Stimulated activated CD8-positive, alpha-beta memory T cell treated with anti-CD3 and anti-CD28 coated beads, Interleukin-12 subunit alpha, Interleukin-12 subunit beta, amount 100 ng/mL, for 1 hour (primary cell): ENCODE measurements at regions not wholly inside any gene's neighbourhood (a gene's known extent, or its start where the extent isn't known, plus 50 kb on each side); places are given as distances from the start of the nearest gene placed in this dataset.
"Not testable (repeated sequence)": the region's sequence is repeated elsewhere in the genome, so short reads cannot be mapped to it uniquely, and the experiment has no call there.

Experiments used
- DNase-seq: peaks from one replicate; pipeline ENCODE4 v3.0.0-alpha.2; 2020; ENCODE audit warnings: low read depth

- DNase-seq, result no peak
Observed at GRCh38 chr5:159503236-159503635, 172.9 kb upstream of the IL12B start.

DNA sequence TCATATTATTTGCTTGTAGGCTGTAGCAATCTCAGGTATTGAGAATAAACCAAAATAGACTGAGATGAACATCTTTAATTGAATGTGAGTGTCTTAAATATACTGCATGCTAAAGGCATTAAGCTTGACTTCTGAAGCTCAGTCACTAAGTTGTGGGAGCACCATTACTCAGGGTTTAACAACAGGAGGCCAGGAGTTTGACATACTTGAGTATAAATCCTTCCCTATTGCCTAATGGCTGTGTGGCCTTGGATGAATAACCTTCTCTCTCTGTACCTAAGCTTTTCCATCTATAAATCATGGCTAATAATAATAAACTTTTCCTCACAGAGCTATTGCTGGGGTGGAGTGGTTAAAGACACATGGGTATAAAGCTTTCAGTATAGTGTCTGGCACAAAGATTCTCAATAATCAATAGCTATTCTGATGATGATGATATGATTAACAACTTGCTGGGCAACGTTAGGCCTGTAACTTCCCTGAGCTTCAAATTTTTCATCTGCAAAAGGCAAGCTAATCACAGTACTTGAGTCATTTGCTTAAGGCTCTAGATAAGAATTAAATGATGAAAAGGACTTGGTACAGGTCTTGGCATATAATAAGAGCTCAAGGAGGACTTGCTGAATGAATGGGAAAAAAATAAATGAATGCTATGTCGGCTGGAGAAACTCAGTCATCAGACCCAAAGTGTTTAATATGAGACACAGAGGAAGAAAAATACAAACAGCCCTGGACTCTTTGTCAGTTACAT, 174.0 kb upstream of the IL12B start:
- no peak for DNase-seq

DNA sequence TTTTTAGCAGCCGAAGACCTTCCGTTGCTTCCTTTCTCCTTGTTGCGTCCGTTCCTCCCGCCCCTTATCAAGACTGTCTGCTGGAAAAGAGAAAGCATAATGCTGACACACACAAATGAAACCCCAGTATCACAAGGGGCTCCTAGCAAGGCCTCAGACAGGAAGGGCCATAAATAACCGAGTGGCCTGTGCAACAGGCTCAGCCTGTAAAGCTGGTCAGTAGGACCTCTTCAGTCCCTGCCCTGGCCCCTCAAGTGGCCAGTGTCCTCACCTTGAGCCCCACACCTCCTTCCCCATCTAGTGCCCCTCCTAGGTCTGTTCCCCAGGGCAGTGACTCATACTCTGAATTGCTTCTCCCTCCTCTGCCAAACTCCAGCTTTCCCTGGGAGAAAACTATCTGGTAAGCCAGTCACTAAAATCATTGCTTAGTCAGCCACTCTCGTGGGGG, 174.6 kb upstream of the IL12B start:
- no peak for DNase-seq

DNA sequence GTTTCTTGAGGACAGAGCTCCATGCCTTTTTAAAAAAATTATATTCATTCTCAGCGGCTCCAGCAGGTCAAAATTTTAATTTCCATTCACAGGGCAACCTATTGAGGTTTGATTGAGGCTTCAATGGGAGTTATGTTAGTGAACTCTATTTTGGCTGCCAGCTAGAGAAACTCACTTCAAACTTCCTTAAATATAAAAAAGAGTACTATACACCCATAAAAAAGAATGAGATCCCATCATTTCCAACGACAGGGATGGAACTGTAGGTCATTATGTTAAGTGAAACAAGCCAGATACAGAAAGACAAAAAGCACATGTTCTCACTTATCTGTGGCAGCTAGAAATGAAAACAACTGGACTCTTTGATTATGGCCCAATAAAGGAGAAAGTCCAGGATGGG, 176.8 kb upstream of the IL12B start:
- no peak for DNase-seq

GRCh38 chr5:159507661-159508060, 177.4 kb upstream of the IL12B start:
- DNase-seq, result no peak

GRCh38 chr5:159508344-159508743, 178.1 kb upstream of the IL12B start:
- no peak for DNase-seq

DNA sequence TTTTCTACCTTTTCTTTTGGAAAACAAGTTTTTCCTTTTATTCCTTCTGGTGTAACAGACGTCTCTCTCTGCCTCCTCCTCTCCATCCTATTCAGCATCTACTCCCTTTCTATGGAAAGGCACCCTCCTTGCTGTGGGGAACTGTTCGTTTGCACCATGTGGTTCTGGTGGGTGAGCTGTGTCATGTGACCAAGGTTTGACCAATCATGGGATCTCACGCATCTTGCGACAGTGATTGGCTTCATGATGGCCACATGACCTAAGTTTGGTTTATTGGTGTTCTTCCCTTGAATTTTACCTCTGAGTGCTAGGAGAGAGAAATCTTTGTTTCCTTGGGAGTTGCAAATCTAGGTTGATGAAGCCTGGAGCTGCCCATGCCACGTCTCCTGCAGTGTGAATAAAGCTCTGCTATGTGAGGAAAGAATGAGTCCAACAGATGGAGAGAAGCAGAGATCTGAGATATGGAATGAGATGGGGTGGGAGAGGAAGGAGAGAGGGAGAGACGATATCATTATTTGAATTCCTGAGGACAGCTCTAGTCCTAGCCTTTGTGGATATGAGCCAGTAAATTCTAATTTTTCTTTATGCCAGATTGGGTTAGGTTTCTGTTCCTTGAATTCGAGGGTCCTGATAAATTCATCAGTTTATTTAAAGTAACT, 178.8 kb upstream of the IL12B start:
- DNase-seq, result no peak

DNA sequence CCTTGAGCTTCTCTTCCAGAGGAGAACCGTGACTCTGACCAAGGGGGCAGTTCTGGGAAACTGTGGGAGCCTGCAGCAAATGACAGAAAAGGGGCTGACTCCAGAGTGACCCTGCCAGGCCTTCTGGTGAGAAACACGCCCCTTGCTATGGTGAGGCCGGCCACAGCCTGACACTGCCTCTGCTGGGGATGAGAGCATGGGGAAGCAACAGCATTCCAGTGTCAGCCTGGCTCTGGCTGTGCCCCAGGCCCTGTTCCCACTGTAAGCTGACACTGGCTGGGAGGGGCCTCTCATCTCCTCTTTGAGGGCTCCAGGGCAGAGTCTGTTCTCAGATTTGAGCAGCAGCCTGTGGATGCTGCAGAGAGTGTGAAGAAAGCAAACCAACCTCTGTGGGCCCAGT, 180.0 kb upstream of the IL12B start:
- DNase-seq, result no peak

- no peak for DNase-seq
Observed at GRCh38 chr5:159511570-159511969, 181.3 kb upstream of the IL12B start.

DNA sequence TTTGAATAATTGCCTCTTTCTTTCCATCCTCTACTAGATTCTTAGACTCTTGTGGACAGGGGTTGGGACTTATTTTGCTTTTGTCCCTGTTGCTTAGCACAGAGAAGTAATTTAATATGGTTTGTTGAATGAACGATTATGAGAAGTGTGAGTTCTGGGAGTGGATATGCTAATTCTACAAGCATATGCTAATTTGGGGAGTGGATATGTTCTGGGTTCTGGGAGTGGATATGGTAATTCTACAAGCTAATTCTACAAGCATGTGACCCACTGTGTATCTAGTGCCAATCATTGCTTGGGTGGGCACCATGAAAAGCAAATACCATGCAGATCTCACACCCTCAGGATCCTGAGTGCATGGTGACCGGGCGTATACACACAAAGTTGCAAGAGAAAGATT, 181.8 kb upstream of the IL12B start:
- no peak for DNase-seq

GRCh38 chr5:159514229-159514810, 184.0 kb upstream of the IL12B start:
- DNase-seq, result no peak

DNA sequence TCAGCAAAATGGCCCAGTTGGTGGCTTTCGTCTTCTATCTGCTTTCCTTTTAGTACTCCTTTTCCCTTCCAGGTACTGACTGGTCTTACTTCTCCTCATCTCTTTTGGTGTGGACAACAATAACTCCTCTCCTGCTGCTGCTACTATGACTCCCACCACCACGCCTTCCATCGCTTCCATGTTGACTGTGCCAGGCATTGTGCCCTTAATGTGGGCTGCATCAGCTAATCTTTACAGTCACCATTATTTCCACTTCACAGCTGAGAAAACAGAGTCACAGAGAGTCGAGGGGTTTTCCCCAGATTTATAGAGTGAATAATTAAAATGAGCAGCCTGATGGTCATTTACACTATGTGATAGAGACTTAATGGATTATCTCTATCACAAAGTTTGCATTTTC, 184.9 kb upstream of the IL12B start:
- no peak for DNase-seq

GRCh38 chr5:159515909-159516415, 185.7 kb upstream of the IL12B start:
- peak; percentile 49 for DNase-seq

GRCh38 chr5:159518371-159518770, 188.1 kb upstream of the IL12B start:
- DNase-seq, result no peak

- no peak for DNase-seq
Observed at GRCh38 chr5:159519365-159519764, 189.1 kb upstream of the IL12B start.

GRCh38 chr5:159522841-159523240, 192.6 kb upstream of the IL12B start:
- no peak for DNase-seq

DNA sequence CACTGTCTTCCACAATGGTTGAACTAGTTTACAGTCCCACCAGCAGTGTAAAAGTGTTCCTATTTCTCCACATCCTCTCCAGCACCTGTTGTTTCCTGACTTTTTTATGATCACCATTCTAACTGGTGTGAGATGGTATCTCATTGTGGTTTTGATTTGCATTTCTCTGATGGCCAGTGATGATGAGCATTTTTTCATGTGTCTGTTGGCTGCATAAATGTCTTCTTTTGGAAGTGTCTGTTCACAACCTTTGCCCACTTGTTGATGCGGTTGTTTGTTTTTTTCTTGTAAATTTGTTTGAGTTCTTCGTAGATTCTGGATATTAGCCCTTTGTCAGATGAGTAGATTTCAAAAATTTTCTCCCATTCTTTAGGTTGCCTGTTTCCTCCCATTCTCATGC, 194.0 kb upstream of the IL12B start:
- not testable (repeated sequence) for DNase-seq

DNA sequence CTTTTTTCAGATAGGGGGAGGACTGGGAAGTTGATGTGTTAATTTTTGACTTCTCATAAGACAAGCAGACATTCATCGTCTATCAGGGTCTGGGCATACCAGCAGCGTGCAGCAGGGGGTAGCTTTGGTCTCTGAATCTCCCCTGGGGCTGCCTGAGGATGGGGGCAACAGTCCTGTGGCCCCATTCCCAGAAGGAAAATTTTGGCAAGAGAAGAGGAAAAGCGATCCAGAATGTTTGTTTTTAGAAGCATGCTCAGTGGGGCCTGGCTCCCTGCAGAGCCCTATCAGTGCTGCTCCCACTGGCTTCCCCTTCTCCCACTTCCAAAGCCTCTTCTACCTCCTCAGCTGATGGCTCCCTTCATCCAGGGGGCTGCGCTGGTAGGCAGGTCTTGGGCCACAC, 194.8 kb upstream of the IL12B start:
- no peak for DNase-seq

GRCh38 chr5:159527546-159528254, 197.4 kb upstream of the IL12B start:
- DNase-seq, result no peak

- no peak for DNase-seq
Observed at GRCh38 chr5:159531554-159532105, 201.3 kb upstream of the IL12B start.

DNA sequence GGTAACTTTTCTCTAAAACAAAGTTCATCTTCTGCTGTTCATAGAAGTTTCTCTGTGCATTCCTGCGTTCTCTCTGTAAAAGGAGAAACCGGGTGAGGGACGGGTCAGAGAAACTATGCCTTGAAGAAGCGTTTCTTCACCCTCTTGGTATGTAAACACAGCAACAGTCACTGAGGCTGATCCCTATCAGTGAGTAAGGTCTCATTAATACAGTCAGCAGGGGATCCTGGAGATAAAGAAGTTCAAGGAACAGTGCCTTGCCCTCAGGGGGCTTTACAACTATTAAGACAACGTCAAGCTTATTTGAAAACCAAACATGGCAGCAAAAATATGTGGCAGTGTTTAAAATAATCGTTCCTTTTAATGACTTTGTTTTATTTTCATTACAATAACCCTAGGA, 202.9 kb upstream of the IL12B start:
- no peak for DNase-seq

GRCh38 chr5:159536166-159536565, 205.9 kb upstream of the IL12B start:
- no peak for DNase-seq
